Thyroid gland (tissue), 4 donors: ENCODE measurements at regions not wholly inside any gene's neighbourhood (a gene's known extent, or its start where the extent isn't known, plus 50 kb on each side); places are given as distances from the start of the nearest gene placed in this dataset.

Experiments
- POLR2A ChIP-seq, 2 donors: fragments of 450-650 bp; IDR thresholded peaks; one replicate each; pipeline ENCODE4 v1.6.1; 2017; ENCODE audit warnings: antibody characterized with exemption in 2 of 2, mild to moderate bottlenecking in 2 of 2, moderate library complexity in 1 of 2
- TF ChIP-seq, protein P1 (sequence below), 6 experiments: fragments of 200-600 bp in 3 of 6; fragments of 450-650 bp in 3 of 6; sonication (generic) in 3 of 6; IDR thresholded peaks; one replicate each; pipeline ENCODE4 v1.5.1; 2016 to 2019; ENCODE audit warnings: antibody characterized with exemption in 6 of 6, mild to moderate bottlenecking in 2 of 6, inconsistent platforms in 1 of 6, moderate library complexity in 1 of 6

- TF ChIP-seq, protein P1, sequence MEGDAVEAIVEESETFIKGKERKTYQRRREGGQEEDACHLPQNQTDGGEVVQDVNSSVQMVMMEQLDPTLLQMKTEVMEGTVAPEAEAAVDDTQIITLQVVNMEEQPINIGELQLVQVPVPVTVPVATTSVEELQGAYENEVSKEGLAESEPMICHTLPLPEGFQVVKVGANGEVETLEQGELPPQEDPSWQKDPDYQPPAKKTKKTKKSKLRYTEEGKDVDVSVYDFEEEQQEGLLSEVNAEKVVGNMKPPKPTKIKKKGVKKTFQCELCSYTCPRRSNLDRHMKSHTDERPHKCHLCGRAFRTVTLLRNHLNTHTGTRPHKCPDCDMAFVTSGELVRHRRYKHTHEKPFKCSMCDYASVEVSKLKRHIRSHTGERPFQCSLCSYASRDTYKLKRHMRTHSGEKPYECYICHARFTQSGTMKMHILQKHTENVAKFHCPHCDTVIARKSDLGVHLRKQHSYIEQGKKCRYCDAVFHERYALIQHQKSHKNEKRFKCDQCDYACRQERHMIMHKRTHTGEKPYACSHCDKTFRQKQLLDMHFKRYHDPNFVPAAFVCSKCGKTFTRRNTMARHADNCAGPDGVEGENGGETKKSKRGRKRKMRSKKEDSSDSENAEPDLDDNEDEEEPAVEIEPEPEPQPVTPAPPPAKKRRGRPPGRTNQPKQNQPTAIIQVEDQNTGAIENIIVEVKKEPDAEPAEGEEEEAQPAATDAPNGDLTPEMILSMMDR (IDR thresholded peaks at IDR 0.05): no peak
- no peak for TF ChIP-seq POLR2A (IDR thresholded peaks at IDR 0.05)
These were observed 60.4 kb upstream of the SEC11C start for GRCh38 chr18:59079264-59079663.
